ENCODE measurements at regions not wholly inside any gene's neighbourhood (a gene's known extent, or its start where the extent isn't known, plus 50 kb on each side); places are given as distances from the start of the nearest gene placed in this dataset.

DNA sequence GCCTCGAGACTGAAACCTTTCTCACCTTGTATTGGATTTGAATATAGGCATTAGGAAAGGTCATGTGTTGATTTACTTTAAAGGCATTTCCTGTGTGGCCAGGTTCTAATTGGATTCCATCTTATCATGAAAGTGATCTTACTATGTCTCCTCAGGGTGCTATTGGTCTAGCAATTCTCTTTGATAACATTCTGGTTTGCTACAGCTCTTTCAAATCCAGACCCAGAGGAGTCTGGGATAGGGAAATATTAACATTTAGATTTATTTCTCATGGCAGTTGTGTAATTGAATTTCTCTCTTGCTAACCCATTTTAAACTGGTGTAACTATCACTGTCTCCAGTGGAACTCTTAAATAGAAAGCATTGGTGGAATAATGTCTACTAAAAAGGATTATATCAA, 69.9 kb upstream of the NMUR2 start:
- TF ChIP-seq, protein P1, sequence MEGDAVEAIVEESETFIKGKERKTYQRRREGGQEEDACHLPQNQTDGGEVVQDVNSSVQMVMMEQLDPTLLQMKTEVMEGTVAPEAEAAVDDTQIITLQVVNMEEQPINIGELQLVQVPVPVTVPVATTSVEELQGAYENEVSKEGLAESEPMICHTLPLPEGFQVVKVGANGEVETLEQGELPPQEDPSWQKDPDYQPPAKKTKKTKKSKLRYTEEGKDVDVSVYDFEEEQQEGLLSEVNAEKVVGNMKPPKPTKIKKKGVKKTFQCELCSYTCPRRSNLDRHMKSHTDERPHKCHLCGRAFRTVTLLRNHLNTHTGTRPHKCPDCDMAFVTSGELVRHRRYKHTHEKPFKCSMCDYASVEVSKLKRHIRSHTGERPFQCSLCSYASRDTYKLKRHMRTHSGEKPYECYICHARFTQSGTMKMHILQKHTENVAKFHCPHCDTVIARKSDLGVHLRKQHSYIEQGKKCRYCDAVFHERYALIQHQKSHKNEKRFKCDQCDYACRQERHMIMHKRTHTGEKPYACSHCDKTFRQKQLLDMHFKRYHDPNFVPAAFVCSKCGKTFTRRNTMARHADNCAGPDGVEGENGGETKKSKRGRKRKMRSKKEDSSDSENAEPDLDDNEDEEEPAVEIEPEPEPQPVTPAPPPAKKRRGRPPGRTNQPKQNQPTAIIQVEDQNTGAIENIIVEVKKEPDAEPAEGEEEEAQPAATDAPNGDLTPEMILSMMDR (IDR thresholded peaks at IDR 0.05), result no peak
- no peak for TF ChIP-seq POLR2A (IDR thresholded peaks at IDR 0.05)

Measured in right lobe of liver (tissue), 4 donors.